B cell (primary cell): ENCODE measurements at regions not wholly inside any gene's neighbourhood (a gene's known extent, or its start where the extent isn't known, plus 50 kb on each side); places are given as distances from the start of the nearest gene placed in this dataset.

ENCODE experiments used
- EZH2 ChIP-seq: IDR thresholded peaks from 2 replicates; pipeline ENCODE4 v1.6.1; 2012; ENCODE audit warnings: borderline replicate concordance, low read depth, mild to moderate bottlenecking, moderate library complexity, low read length; ENCODE audit not compliant: insufficient read depth, poor library complexity, severe bottlenecking
- TF ChIP-seq, protein P1 (sequence below): fragments of 200-600 bp; IDR thresholded peaks from one replicate; pipeline ENCODE4 v1.8.0; 2022; ENCODE audit warnings: antibody characterized with exemption, mild to moderate bottlenecking

DNA sequence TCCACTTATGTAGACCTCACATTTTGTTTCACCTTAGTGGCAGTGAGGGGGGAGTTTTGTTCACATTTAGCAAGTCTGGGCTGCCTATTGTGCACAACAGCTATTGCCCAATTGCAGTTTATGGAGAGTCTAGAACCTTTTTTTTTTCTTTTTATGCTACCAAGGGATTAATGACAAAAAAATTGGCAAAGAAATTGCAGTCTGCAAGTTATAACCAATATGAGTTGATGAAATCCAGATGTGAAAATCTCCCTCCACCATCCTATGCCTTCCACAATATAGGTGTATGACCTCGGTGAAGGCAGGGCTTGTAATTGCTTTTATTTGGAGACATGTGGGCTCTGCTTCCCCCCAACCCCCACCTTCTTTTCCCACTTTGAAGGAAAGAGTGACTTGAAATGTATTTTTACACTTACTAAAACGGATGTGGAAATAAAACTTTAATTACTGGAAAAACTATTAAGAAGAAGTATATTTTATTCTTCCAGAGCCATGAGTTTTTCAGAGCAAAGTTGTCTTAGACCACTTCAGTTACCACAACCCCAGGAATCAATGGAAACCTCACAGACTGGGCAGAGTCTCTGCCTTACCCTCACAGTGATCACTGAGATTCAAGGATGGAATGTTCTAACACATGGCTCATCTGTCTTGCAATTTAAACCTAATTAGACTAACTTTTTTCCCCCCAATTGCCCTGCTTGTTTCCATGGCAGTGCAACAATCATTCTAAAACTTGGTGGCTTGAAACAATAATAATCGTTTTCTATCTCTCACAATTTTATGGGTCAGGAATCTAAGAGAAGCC is 120.8 kb upstream of the SLC5A12 start:
- TF ChIP-seq, protein P1, sequence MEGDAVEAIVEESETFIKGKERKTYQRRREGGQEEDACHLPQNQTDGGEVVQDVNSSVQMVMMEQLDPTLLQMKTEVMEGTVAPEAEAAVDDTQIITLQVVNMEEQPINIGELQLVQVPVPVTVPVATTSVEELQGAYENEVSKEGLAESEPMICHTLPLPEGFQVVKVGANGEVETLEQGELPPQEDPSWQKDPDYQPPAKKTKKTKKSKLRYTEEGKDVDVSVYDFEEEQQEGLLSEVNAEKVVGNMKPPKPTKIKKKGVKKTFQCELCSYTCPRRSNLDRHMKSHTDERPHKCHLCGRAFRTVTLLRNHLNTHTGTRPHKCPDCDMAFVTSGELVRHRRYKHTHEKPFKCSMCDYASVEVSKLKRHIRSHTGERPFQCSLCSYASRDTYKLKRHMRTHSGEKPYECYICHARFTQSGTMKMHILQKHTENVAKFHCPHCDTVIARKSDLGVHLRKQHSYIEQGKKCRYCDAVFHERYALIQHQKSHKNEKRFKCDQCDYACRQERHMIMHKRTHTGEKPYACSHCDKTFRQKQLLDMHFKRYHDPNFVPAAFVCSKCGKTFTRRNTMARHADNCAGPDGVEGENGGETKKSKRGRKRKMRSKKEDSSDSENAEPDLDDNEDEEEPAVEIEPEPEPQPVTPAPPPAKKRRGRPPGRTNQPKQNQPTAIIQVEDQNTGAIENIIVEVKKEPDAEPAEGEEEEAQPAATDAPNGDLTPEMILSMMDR = no peak
- no peak for TF ChIP-seq EZH2
